HepG2 (cell line): ENCODE measurements at regions not wholly inside any gene's neighbourhood (a gene's known extent, or its start where the extent isn't known, plus 50 kb on each side); places are given as distances from the start of the nearest gene placed in this dataset.

Experiments used
- ARNT ChIP-seq: fragments of 450-650 bp; IDR thresholded peaks from 2 replicates; pipeline ENCODE4 v1.6.1; 2017
- BCL3 ChIP-seq: sonication (generic); formaldehyde crosslinking; IDR thresholded peaks from 2 replicates; pipeline ENCODE4 v1.5.1; 2020; ENCODE audit warnings: mild to moderate bottlenecking, missing genetic modification reagents, moderate library complexity
- CTCF ChIP-seq: sonication (generic); formaldehyde crosslinking; IDR thresholded peaks from 2 replicates; pipeline ENCODE4 v1.5.0; 2020; ENCODE audit warnings: mild to moderate bottlenecking, missing genetic modification reagents, moderate library complexity
- DNMT3B ChIP-seq: conservative IDR thresholded peaks from 2 replicates; pipeline ENCODE4 v1.6.1; 2016; ENCODE audit warnings: missing biosample characterization, control low read depth
- HBP1 ChIP-seq: IDR thresholded peaks from 2 replicates; pipeline ENCODE4 v1.6.1; 2016; ENCODE audit warnings: low read depth, control low read depth
- JUN ChIP-seq: sonication (generic); formaldehyde crosslinking; IDR thresholded peaks from 2 replicates; pipeline ENCODE4 v1.4.0; 2020; ENCODE audit warnings: mild to moderate bottlenecking, missing genetic modification reagents
- KLF6 ChIP-seq: IDR thresholded peaks from 2 replicates; pipeline ENCODE4 v1.8.0; 2016; ENCODE audit warnings: missing biosample characterization, missing genetic modification reagents
- MXI1 ChIP-seq: IDR thresholded peaks from 3 replicates; pipeline ENCODE4 v1.6.1; 2012; ENCODE audit warnings: low read depth, low read length, inconsistent platforms, borderline replicate concordance
- NFRKB ChIP-seq: fragments of 450-650 bp; IDR thresholded peaks from 2 replicates; pipeline ENCODE4 v1.6.1; 2017
- RFXANK ChIP-seq: IDR thresholded peaks from 2 replicates; pipeline ENCODE4 v1.6.1; 2016
- TBL1XR1 ChIP-seq: fragments of 150-350 bp; IDR thresholded peaks from 2 replicates; pipeline ENCODE4 v1.6.1; 2014; ENCODE audit warnings: borderline replicate concordance, low read length; ENCODE audit not compliant: partially characterized antibody
- YEATS2 ChIP-seq: sonication (generic); formaldehyde crosslinking; IDR thresholded peaks from 2 replicates; pipeline ENCODE4 v1.4.0; 2020; ENCODE audit warnings: missing genetic modification reagents, borderline replicate concordance
- ZNF513 ChIP-seq: sonication (generic); formaldehyde crosslinking; conservative IDR thresholded peaks from 2 replicates; pipeline ENCODE4 v1.5.0; 2020; ENCODE audit warnings: missing genetic modification reagents

- TF ChIP-seq TBL1XR1 (no peak), JUN (CRISPR knock-in tag) (no peak), DNMT3B (no peak), ZNF513 (CRISPR knock-in tag) (no peak), RFXANK (CRISPR knock-in tag) (no peak), NFRKB (no peak), YEATS2 (no peak), BCL3 (no peak), MXI1 (no peak), HBP1 (CRISPR knock-in tag) (no peak), CTCF (CRISPR knock-in tag) (no peak), KLF6 (CRISPR knock-in tag) (no peak), ARNT (no peak)
Observed at GRCh38 chr18:39350945-39351344, 1785.3 kb upstream of the CELF4 start.
